ENCODE measurements at regions not wholly inside any gene's neighbourhood (a gene's known extent, or its start where the extent isn't known, plus 50 kb on each side); places are given as distances from the start of the nearest gene placed in this dataset.

DNA sequence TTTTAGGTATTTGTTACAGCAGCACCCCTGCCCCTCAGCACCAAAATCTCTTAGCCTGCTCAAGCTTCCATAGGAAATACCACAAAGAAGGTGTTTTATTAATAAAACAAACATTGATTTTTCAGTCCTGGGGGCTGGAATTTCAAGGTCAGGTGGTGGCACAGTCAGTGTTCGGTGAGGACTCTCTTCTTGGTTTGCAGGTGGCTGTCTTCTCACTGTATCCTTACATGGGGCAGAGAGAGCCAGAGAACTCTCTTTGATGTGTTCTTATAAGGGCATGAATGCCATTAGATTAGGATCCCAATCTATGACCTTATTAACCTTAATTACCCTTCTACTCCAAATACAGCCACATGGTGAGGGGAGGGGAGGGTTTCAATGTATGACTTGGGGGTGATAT is 112.3 kb upstream of the PFKP start:
- no peak for DNase-seq

DNA sequence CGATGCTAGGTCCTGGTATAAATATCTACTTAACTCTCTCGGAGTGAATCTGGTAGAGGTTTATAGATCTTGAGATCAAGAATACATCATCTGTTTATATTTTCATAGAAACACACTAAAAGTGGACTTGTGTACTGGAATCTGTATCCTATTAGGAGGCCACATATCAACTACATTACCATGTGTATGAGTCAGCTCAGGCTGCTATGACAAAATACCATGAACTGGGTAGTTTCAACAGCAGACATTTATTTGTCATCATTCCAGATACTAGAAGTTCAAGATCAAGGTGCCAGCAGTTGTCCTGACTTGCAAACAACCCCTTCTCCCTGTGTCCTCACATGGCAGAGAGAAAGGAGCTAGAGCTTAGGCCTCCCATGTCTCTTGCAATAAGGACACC is 113.9 kb upstream of the PFKP start:
- Histone ChIP-seq H3K27me3 (replicated peaks in 1 of 7) (peaks cover 0 to 32% (median 3%) of the 10 kb centered on the region in 7 donors), H3K36me3 (no peaks in the 10 kb centered on the region), H3K9me3 (peaks cover 0 to 9% (median 6%) of the 10 kb centered on the region in 8 donors), H3K4me1 (no peaks in the 10 kb centered on the region), H3K27ac (no peak overlapping the region), H3K4me3 (no peak overlapping the region)
- intact Hi-C loops (cut with DNase I; ENCODE audit: low total_unique reads): no loop called here
- no peak for DNase-seq
- TF ChIP-seq POLR2AphosphoS5 (IDR thresholded peaks at IDR 0.05) (no peak), POLR2A (IDR thresholded peaks at IDR 0.05) (no peak)
- TF ChIP-seq, protein P1, sequence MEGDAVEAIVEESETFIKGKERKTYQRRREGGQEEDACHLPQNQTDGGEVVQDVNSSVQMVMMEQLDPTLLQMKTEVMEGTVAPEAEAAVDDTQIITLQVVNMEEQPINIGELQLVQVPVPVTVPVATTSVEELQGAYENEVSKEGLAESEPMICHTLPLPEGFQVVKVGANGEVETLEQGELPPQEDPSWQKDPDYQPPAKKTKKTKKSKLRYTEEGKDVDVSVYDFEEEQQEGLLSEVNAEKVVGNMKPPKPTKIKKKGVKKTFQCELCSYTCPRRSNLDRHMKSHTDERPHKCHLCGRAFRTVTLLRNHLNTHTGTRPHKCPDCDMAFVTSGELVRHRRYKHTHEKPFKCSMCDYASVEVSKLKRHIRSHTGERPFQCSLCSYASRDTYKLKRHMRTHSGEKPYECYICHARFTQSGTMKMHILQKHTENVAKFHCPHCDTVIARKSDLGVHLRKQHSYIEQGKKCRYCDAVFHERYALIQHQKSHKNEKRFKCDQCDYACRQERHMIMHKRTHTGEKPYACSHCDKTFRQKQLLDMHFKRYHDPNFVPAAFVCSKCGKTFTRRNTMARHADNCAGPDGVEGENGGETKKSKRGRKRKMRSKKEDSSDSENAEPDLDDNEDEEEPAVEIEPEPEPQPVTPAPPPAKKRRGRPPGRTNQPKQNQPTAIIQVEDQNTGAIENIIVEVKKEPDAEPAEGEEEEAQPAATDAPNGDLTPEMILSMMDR (IDR thresholded peaks at IDR 0.05 in 8 of 11, conservative IDR thresholded peaks at IDR 0.05 in 3 of 11): no peak
- WGBS, 5 donors: 81 to 89% (median 86%) methylated on average over 2 of the region's 2 CpGs

More for the DNA sequence above, 112.3 kb upstream of the PFKP start:
- no peaks in the 10 kb centered on the region for H3K36me3 ChIP-seq
- no peak for TF ChIP-seq POLR2A (IDR thresholded peaks at IDR 0.05)
- intact Hi-C loops (cut with DNase I; ENCODE audit: low total_unique reads): no loop called here
- H3K27me3 ChIP-seq (replicated peaks in 1 of 7): peaks cover 0 to 25% (median 0%) of the 10 kb centered on the region in 7 donors
- peaks cover 0 to 9% (median 6%) of the 10 kb centered on the region in 8 donors for H3K9me3 ChIP-seq
- H3K4me3 ChIP-seq: no peak overlapping the region
- H3K27ac ChIP-seq: no peak overlapping the region
- H3K4me1 ChIP-seq: no peaks in the 10 kb centered on the region
- 73 to 85% (median 81%) methylated on average over 1 of the region's 1 CpG for whole genome bisulfite sequencing, 5 donors

DNA sequence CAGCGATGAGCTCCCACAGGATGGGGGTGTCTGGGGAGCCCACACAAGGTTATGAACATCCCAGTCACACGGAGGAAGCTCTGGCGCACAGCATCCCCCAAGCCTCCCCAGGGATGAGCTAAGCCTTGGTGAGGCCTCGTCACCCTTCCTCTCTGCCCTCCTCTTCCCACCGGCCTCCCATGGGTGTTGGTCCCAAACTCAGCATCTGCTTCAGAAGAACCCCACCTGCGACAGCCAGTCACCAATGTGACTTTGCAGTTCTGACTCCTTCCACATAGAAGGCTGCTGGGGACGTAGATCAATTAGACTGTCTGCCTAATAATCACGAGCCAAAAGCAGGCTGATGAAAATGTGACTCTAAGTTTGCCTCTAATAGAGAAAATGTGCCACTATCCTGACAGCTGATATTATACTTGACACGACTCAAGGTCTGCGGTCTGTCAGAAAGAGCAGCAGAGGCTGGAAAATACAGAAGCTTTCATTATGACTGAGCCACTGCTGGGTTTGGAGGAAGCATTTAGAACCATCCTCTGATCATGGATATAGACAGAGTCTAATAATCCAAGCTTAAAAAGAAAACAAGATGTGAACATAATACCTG is 116.0 kb upstream of the PFKP start:
- peaks cover 0 to 32% (median 3%) of the 10 kb centered on the region in 7 donors for H3K27me3 ChIP-seq (replicated peaks in 1 of 7)
- no peak overlapping the region for H3K4me3 ChIP-seq
- H3K4me1 ChIP-seq: no peaks in the 10 kb centered on the region
- H3K36me3 ChIP-seq: no peaks in the 10 kb centered on the region
- TF ChIP-seq, protein P1 (IDR thresholded peaks at IDR 0.05 in 8 of 11, conservative IDR thresholded peaks at IDR 0.05 in 3 of 11): no peak
- TF ChIP-seq POLR2A (IDR thresholded peaks at IDR 0.05) (no peak), POLR2AphosphoS5 (IDR thresholded peaks at IDR 0.05) (no peak)
- H3K27ac ChIP-seq: no peak overlapping the region
- no peak for DNase-seq
- WGBS, 5 donors: 58 to 77% (median 67%) methylated on average over 9 to 10 of the region's 10 CpGs
- intact Hi-C loops (cut with DNase I; ENCODE audit: low total_unique reads): no loop called here
- H3K9me3 ChIP-seq: peaks cover 0 to 6% (median 3%) of the 10 kb centered on the region in 8 donors

DNA sequence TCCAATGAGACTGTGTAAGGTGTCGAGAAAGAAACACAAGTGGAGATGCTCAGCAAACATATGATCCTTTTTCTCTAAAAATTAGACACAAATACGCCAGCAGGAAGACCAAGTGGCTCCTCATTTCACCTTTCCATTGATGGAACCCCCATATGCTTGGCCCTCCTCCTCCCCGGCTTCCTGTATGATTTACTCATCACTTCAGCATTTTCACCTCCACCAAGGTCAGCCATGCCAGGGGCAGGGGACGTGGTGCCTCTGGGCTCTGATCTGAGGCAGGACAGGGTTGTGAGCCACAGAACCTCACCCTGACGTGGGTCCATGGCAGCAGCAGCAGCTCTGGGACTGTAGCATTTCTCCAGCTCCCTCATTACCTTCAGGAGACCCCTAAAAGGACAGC is 116.8 kb upstream of the PFKP start:
- Histone ChIP-seq H3K36me3 (no peaks in the 10 kb centered on the region), H3K27me3 (replicated peaks in 1 of 7) (peaks cover 0 to 32% (median 3%) of the 10 kb centered on the region in 7 donors), H3K4me1 (no peaks in the 10 kb centered on the region), H3K4me3 (no peak overlapping the region), H3K9me3 (no peaks in the 10 kb centered on the region), H3K27ac (no peak overlapping the region)
- DNase-seq: no peak
- TF ChIP-seq POLR2AphosphoS5 (IDR thresholded peaks at IDR 0.05) (no peak), POLR2A (IDR thresholded peaks at IDR 0.05) (no peak)
- TF ChIP-seq, protein P1 (IDR thresholded peaks at IDR 0.05 in 8 of 11, conservative IDR thresholded peaks at IDR 0.05 in 3 of 11): no peak
- intact Hi-C loops (cut with DNase I; ENCODE audit: low total_unique reads): no loop called here
- 55 to 86% (median 69%) methylated on average over 5 of the region's 5 CpGs for WGBS, 5 donors

All from spleen (tissue), 11 donors.